ENCODE measurements at regions not wholly inside any gene's neighbourhood (a gene's known extent, or its start where the extent isn't known, plus 50 kb on each side); places are given as distances from the start of the nearest gene placed in this dataset.

DNA sequence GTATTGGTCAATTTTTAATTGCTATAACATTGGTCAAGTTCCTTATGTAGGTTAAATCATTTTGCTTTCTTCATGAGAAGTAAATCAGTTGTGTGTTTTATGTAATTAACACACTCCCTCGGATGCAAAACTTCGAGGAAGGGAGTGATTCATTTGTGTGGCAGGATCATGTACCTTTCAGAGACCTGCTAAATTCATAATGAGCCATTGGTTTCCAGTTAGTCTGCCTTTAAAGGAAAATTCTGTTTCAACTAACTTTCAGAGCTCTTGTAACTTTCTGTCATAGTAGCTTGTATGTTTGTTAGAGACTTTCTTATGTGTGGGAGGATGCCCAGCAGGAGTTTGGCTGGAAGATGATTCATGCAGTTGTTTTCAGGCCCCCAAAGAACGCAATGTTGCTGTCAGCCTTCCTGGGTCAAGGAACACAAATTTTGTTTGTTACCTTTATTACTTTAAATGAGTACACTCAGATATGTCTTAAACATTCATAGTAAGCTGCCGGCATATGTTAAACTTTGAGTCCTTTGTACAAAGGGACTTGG lies 72.1 kb downstream of the GPR101 start (continued):
- TF ChIP-seq, protein P1, sequence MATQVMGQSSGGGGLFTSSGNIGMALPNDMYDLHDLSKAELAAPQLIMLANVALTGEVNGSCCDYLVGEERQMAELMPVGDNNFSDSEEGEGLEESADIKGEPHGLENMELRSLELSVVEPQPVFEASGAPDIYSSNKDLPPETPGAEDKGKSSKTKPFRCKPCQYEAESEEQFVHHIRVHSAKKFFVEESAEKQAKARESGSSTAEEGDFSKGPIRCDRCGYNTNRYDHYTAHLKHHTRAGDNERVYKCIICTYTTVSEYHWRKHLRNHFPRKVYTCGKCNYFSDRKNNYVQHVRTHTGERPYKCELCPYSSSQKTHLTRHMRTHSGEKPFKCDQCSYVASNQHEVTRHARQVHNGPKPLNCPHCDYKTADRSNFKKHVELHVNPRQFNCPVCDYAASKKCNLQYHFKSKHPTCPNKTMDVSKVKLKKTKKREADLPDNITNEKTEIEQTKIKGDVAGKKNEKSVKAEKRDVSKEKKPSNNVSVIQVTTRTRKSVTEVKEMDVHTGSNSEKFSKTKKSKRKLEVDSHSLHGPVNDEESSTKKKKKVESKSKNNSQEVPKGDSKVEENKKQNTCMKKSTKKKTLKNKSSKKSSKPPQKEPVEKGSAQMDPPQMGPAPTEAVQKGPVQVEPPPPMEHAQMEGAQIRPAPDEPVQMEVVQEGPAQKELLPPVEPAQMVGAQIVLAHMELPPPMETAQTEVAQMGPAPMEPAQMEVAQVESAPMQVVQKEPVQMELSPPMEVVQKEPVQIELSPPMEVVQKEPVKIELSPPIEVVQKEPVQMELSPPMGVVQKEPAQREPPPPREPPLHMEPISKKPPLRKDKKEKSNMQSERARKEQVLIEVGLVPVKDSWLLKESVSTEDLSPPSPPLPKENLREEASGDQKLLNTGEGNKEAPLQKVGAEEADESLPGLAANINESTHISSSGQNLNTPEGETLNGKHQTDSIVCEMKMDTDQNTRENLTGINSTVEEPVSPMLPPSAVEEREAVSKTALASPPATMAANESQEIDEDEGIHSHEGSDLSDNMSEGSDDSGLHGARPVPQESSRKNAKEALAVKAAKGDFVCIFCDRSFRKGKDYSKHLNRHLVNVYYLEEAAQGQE (IDR thresholded peaks at IDR 0.05; ENCODE audit: low read depth), result no peak
- TF ChIP-seq, protein P2, sequence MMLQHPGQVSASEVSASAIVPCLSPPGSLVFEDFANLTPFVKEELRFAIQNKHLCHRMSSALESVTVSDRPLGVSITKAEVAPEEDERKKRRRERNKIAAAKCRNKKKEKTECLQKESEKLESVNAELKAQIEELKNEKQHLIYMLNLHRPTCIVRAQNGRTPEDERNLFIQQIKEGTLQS (IDR thresholded peaks at IDR 0.05), result no peak
- TF ChIP-seq SIN3A (IDR thresholded peaks at IDR 0.05; ENCODE audit: low read depth) (no peak), CEBPB (IDR thresholded peaks at IDR 0.05; ENCODE audit: low read depth) (no peak)

DNA sequence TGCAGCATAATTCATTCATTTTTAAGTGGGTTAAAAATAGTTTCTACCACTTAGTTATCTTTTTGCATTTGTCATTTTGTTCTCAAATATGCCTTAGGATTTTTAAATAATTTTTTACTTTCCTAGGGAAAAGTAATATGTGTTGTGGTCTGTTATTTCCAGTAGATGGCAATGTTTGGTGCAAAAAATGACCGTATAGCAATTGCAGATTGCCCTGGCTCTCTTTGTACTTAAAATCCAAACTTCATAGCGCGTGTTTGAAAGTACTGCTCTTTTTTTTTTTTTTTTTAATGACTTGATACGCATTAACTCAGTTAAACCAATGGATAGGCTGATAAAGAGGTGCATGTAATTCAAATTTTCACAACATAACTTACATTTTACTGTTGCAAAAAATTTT lies 74.4 kb upstream of the RBMX start:
- no TSS peak for BruUV-seq (replicated peaks)
- Histone ChIP-seq H3K4me3 (replicated peaks in 1 of 2; ENCODE audit: low read depth in 1 of 2, low read length in 2 of 2) (no peak overlapping the region), H4K20me1 (ENCODE audit: insufficient read depth) (no peaks in the 10 kb centered on the region), H3K27ac (ENCODE audit: low read depth, low read length) (no peak overlapping the region), H3K36me3 (ENCODE audit: control insufficient read depth in 1 of 2, insufficient read depth in 2 of 2, low read length in 2 of 2) (no peaks in the 10 kb centered on the region), H2AFZ (ENCODE audit: low read depth, low read length, poor library complexity, severe bottlenecking) (no peak overlapping the region), H3K27me3 (ENCODE audit: insufficient read depth, low read length) (no peaks in the 10 kb centered on the region), H3K9me3 (ENCODE audit: control insufficient read depth in 1 of 2, insufficient read depth in 1 of 2, low read depth in 1 of 2, low read length in 2 of 2) (no peaks in the 10 kb centered on the region), H3K4me2 (ENCODE audit: low read length) (no peak overlapping the region), H3K9me2 (ENCODE audit: insufficient read depth) (no peaks in the 10 kb centered on the region), H3K4me1 (ENCODE audit: control insufficient read depth in 1 of 2, insufficient read depth in 2 of 2, low read length in 2 of 2) (no peaks in the 10 kb centered on the region), H3K9ac (ENCODE audit: low read length) (no peak overlapping the region), H3K79me2 (ENCODE audit: insufficient read depth, low read length) (no peaks in the 10 kb centered on the region)
- no peak for TF ChIP-seq EGR1 (IDR thresholded peaks at IDR 0.05; ENCODE audit: low read depth)
- no peak for TF ChIP-seq SRF (IDR thresholded peaks at IDR 0.05; ENCODE audit: low read depth)
- TF ChIP-seq, protein P3, sequence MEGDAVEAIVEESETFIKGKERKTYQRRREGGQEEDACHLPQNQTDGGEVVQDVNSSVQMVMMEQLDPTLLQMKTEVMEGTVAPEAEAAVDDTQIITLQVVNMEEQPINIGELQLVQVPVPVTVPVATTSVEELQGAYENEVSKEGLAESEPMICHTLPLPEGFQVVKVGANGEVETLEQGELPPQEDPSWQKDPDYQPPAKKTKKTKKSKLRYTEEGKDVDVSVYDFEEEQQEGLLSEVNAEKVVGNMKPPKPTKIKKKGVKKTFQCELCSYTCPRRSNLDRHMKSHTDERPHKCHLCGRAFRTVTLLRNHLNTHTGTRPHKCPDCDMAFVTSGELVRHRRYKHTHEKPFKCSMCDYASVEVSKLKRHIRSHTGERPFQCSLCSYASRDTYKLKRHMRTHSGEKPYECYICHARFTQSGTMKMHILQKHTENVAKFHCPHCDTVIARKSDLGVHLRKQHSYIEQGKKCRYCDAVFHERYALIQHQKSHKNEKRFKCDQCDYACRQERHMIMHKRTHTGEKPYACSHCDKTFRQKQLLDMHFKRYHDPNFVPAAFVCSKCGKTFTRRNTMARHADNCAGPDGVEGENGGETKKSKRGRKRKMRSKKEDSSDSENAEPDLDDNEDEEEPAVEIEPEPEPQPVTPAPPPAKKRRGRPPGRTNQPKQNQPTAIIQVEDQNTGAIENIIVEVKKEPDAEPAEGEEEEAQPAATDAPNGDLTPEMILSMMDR (IDR thresholded peaks at IDR 0.05 in 2 of 3, conservative IDR thresholded peaks at IDR 0.05 in 1 of 3; ENCODE audit: borderline replicate concordance in 1 of 3, insufficient read depth in 1 of 3, low read depth in 2 of 3, low read length in 2 of 3), result peak; percentile 22 to 49 (median 26); a peak in 4 of 6 replicates
- TF ChIP-seq ZFX (IDR thresholded peaks at IDR 0.05), result no peak
- TF ChIP-seq RAD21 (IDR thresholded peaks at IDR 0.05; ENCODE audit: low read depth), result peak; percentile 33; the same call in 1 of the 2 replicates
- no peak for TF ChIP-seq CEBPB (IDR thresholded peaks at IDR 0.05; ENCODE audit: low read depth)
- DNase-seq (ENCODE audit: low read depth, low spot score) (peak; percentile 0), ATAC-seq (no peak)
- ChIA-PET POLR2A (no interaction called here), RAD21 (ENCODE audit: low non-redundant PET in 1 of 2, low total read pairs in 2 of 2, uncharacterized antibody in 2 of 2, unreplicated experiment in 2 of 2) (no interaction called here), CTCF (no interaction called here)
- intact Hi-C loops (cut with micrococcal nuclease), result loop anchor here (1.0 to 10.0 kb wide), 3 partner anchors 97 to 1790 kb away; no protein-coding TSS in a partner anchor
